Caco-2 (cell line): ENCODE measurements at regions not wholly inside any gene's neighbourhood (a gene's known extent, or its start where the extent isn't known, plus 50 kb on each side); places are given as distances from the start of the nearest gene placed in this dataset.

ENCODE experiments used
- BruUV-seq: library from RNA; stranded (reverse); fragments of 400-500 nt; replicated peaks from 2 replicates; lab custom pipeline; 2021; lab: Mats Ljungman, UMichigan
- CTCF ChIA-PET: fragments of 300-600 bp; sonication (Branson Sonifier 250); formaldehyde crosslinking; loops from one replicate; lab custom pipeline; 2022; ENCODE audit warnings: antibody characterized with exemption; lab: Charles Lee
- POLR2A ChIA-PET: fragments of 300-600 bp; sonication (Branson Sonifier 250); formaldehyde crosslinking; loops from one replicate; lab custom pipeline; 2022; ENCODE audit warnings: antibody characterized with exemption; lab: Charles Lee
- DNase-seq, 2 experiments: peaks; one replicate each; pipeline versions ENCODE4 v3.0.0 to v3.0.0-alpha.2; 2020 to 2022
- H3K27me3 ChIP-seq: replicated peaks from 2 replicates; pipeline ENCODE4 v1.6.0; 2011; ENCODE audit warnings: low read length; ENCODE audit not compliant: control insufficient read depth, insufficient read depth
- H3K36me3 ChIP-seq: 2 replicates; pipeline ENCODE4 v1.5.1; 2011; ENCODE audit warnings: low read length; ENCODE audit not compliant: control insufficient read depth, insufficient read depth
- H3K4me1 ChIP-seq: fragments of 250-450 bp; sonication (Bioruptor Pico); 2 replicates; pipeline ENCODE4 v1.5.1; 2020; ENCODE audit warnings: mild to moderate bottlenecking
- H3K4me3 ChIP-seq: 2 replicates; pipeline ENCODE4 v1.5.1; 2011; ENCODE audit warnings: low read depth, mild to moderate bottlenecking, control low read depth, low read length
- H3K9me3 ChIP-seq: fragments of 250-450 bp; sonication (Bioruptor Pico); 2 replicates; pipeline ENCODE4 v1.5.1; 2020; ENCODE audit warnings: mild to moderate bottlenecking, moderate library complexity
- H3K27ac Mint-ChIP-seq: one replicate; pipeline ENCODE4 v1.8.0; 2022; ENCODE audit warnings: mixed read lengths; ENCODE audit not compliant: unreplicated experiment
- H3K27me3 Mint-ChIP-seq: one replicate; pipeline ENCODE4 v1.8.0; 2022; ENCODE audit warnings: mixed read lengths; ENCODE audit not compliant: insufficient read depth, unreplicated experiment
- H3K36me3 Mint-ChIP-seq: one replicate; pipeline ENCODE4 v1.8.0; 2022; ENCODE audit warnings: mild to moderate bottlenecking, mixed read lengths; ENCODE audit not compliant: insufficient read depth, unreplicated experiment
- H3K4me1 Mint-ChIP-seq: one replicate; pipeline ENCODE4 v1.8.0; 2022; ENCODE audit warnings: low read depth, mixed read lengths; ENCODE audit not compliant: unreplicated experiment
- H3K4me3 Mint-ChIP-seq: one replicate; pipeline ENCODE4 v1.8.0; 2022; ENCODE audit warnings: mild to moderate bottlenecking, moderate library complexity, mixed read lengths; ENCODE audit not compliant: unreplicated experiment
- H3K9me3 Mint-ChIP-seq: one replicate; pipeline ENCODE4 v1.8.0; 2022; ENCODE audit warnings: mixed read lengths; ENCODE audit not compliant: unreplicated experiment
- intact Hi-C: fragments of 100-400 bp; cut with micrococcal nuclease; formaldehyde crosslinking; loops from one replicate; pipeline ENCODE4 v1.10.0; 2022; ENCODE audit not compliant: unreplicated experiment
- TF ChIP-seq, protein P1 (sequence below), 2 experiments: fragments of 200-600 bp in 1 of 2; IDR thresholded peaks; 1 replicate in 1 of 2; 2 replicates in 1 of 2; pipeline versions ENCODE4 v1.5.1 to v1.8.0; 2011 to 2022; ENCODE audit warnings: antibody characterized with exemption in 1 of 2, control low read depth in 1 of 2, inconsistent platforms in 1 of 2, low read depth in 1 of 2, low read length in 1 of 2, mild to moderate bottlenecking in 1 of 2, moderate library complexity in 1 of 2; ENCODE audit not compliant: insufficient read depth in 1 of 2, severe bottlenecking in 1 of 2, unreplicated experiment in 1 of 2

- H3K4me3 Mint-ChIP-seq: no peak overlapping the region
- Histone ChIP-seq H3K36me3 (no peaks in the 10 kb centered on the region), H3K4me3 (no peak overlapping the region), H3K4me1 (no peaks in the 10 kb centered on the region), H3K27me3 (no peaks in the 10 kb centered on the region), H3K9me3 (no peaks in the 10 kb centered on the region)
- H3K36me3 Mint-ChIP-seq: no peaks in the 10 kb centered on the region
- H3K4me1 Mint-ChIP-seq: no peaks in the 10 kb centered on the region
- no peaks in the 10 kb centered on the region for H3K9me3 Mint-ChIP-seq
- no peaks in the 10 kb centered on the region for H3K27me3 Mint-ChIP-seq
- intact Hi-C loops: no loop called here
- no peak overlapping the region for H3K27ac Mint-ChIP-seq
- TF ChIP-seq, protein P1, sequence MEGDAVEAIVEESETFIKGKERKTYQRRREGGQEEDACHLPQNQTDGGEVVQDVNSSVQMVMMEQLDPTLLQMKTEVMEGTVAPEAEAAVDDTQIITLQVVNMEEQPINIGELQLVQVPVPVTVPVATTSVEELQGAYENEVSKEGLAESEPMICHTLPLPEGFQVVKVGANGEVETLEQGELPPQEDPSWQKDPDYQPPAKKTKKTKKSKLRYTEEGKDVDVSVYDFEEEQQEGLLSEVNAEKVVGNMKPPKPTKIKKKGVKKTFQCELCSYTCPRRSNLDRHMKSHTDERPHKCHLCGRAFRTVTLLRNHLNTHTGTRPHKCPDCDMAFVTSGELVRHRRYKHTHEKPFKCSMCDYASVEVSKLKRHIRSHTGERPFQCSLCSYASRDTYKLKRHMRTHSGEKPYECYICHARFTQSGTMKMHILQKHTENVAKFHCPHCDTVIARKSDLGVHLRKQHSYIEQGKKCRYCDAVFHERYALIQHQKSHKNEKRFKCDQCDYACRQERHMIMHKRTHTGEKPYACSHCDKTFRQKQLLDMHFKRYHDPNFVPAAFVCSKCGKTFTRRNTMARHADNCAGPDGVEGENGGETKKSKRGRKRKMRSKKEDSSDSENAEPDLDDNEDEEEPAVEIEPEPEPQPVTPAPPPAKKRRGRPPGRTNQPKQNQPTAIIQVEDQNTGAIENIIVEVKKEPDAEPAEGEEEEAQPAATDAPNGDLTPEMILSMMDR (IDR thresholded peaks at IDR 0.05; ENCODE audit: insufficient read depth in 1 of 2, low read depth in 1 of 2, low read length in 1 of 2, severe bottlenecking in 1 of 2, unreplicated experiment in 1 of 2): no peak
- no TSS peak for BruUV-seq
- POLR2A ChIA-PET: no interaction called here
- CTCF ChIA-PET: no interaction called here
- DNase-seq: no peak
Measured at GRCh38 chr13:57918913-57919312, 287.4 kb downstream of the PCDH17 start.

DNA sequence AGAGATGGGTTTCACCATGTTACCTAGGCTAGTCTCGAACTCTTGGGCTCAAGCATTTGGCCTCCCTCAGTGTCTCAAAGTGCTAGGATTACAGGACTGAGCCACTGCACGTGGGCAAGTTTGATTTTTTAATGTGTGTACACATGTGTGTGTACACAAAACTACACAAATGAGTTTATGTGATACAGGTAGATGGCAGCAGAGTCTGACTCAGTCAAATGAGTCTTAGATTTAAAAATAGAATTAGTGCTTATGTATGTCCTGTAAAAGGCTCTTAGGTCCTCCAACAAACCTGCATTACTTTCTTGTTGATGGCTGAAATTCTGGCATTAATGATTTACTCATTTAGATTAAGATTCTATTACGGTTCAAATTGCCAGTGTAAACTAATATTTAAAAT is 293.7 kb downstream of the PCDH17 start:
- ChIA-PET CTCF (no interaction called here), POLR2A (no interaction called here)
- Histone ChIP-seq H3K4me1 (no peaks in the 10 kb centered on the region), H3K27me3 (no peaks in the 10 kb centered on the region), H3K4me3 (no peak overlapping the region), H3K36me3 (no peaks in the 10 kb centered on the region), H3K9me3 (no peaks in the 10 kb centered on the region)
- peak in 1 of 2 experiments; percentile 3 for DNase-seq
- H3K27me3 Mint-ChIP-seq: no peaks in the 10 kb centered on the region
- no TSS peak for BruUV-seq
- intact Hi-C loops: loop anchor here (5.0 kb wide), 1 partner anchor 1037 kb away; no protein-coding TSS in a partner anchor
- H3K4me1 Mint-ChIP-seq: no peaks in the 10 kb centered on the region
- H3K36me3 Mint-ChIP-seq: no peaks in the 10 kb centered on the region
- no peak overlapping the region for H3K27ac Mint-ChIP-seq
- H3K4me3 Mint-ChIP-seq: no peak overlapping the region
- TF ChIP-seq, protein P1 (IDR thresholded peaks at IDR 0.05; ENCODE audit: insufficient read depth in 1 of 2, low read depth in 1 of 2, low read length in 1 of 2, severe bottlenecking in 1 of 2, unreplicated experiment in 1 of 2): peak in 1 of 2 experiments; percentile 4
- no peaks in the 10 kb centered on the region for H3K9me3 Mint-ChIP-seq

- Histone ChIP-seq H3K36me3 (no peaks in the 10 kb centered on the region), H3K4me3 (no peak overlapping the region), H3K9me3 (no peaks in the 10 kb centered on the region), H3K4me1 (no peaks in the 10 kb centered on the region), H3K27me3 (no peaks in the 10 kb centered on the region)
- intact Hi-C loops: loop anchor here (5.0 kb wide), 1 partner anchor 1037 kb away; no protein-coding TSS in a partner anchor
- Mint-ChIP-seq H3K4me3 (no peak overlapping the region), H3K27ac (no peak overlapping the region), H3K4me1 (no peaks in the 10 kb centered on the region), H3K27me3 (no peaks in the 10 kb centered on the region), H3K36me3 (no peaks in the 10 kb centered on the region), H3K9me3 (no peaks in the 10 kb centered on the region)
- CTCF ChIA-PET: no interaction called here
- TF ChIP-seq, protein P1 (IDR thresholded peaks at IDR 0.05; ENCODE audit: insufficient read depth in 1 of 2, low read depth in 1 of 2, low read length in 1 of 2, severe bottlenecking in 1 of 2, unreplicated experiment in 1 of 2): no peak
- BruUV-seq: no TSS peak
- POLR2A ChIA-PET: no interaction called here
- DNase-seq: no peak
Measured at GRCh38 chr13:57925751-57926150, 294.2 kb downstream of the PCDH17 start.
